ENCODE measurements at regions not wholly inside any gene's neighbourhood (a gene's known extent, or its start where the extent isn't known, plus 50 kb on each side); places are given as distances from the start of the nearest gene placed in this dataset.

- TF ChIP-seq CTCF (IDR thresholded peaks at IDR 0.05; ENCODE audit: control extremely low read depth in 1 of 3, insufficient read depth in 1 of 3, low read depth in 1 of 3, low read length in 3 of 3) (no peak), KDM5A (IDR thresholded peaks at IDR 0.05; ENCODE audit: low read length) (no peak), TCF12 (IDR thresholded peaks at IDR 0.05; ENCODE audit: low read depth, low read length) (no peak), USF2 (IDR thresholded peaks at IDR 0.05; ENCODE audit: low read length) (no peak), EZH2 (IDR thresholded peaks at IDR 0.05; ENCODE audit: low read depth, low read length, severe bottlenecking) (no peak), MAX (IDR thresholded peaks at IDR 0.05) (no peak), RAD21 (IDR thresholded peaks at IDR 0.05 in 1 of 2, conservative IDR thresholded peaks at IDR 0.05 in 1 of 2; ENCODE audit: low read depth in 2 of 2, low read length in 2 of 2) (no peak), EP300 (IDR thresholded peaks at IDR 0.05; ENCODE audit: borderline replicate concordance in 1 of 2, low read depth in 2 of 2, low read length in 2 of 2) (no peak), EGR1 (IDR thresholded peaks at IDR 0.05; ENCODE audit: borderline replicate concordance, low read depth, low read length) (no peak), POU5F1 (IDR thresholded peaks at IDR 0.05; ENCODE audit: low read depth, low read length) (no peak), POLR2AphosphoS5 (IDR thresholded peaks at IDR 0.05; ENCODE audit: low read depth, low read length) (no peak), TAF1 (IDR thresholded peaks at IDR 0.05; ENCODE audit: low read depth, low read length) (no peak), HDAC6 (IDR thresholded peaks at IDR 0.05; ENCODE audit: low read depth, low read length) (no peak)
Observed at GRCh38 chr1:24266998-24267397, 52.2 kb upstream of the GRHL3 start.

Data from H1 (cell line).